ENCODE measurements at regions not wholly inside any gene's neighbourhood (a gene's known extent, or its start where the extent isn't known, plus 50 kb on each side); places are given as distances from the start of the nearest gene placed in this dataset.

DNA sequence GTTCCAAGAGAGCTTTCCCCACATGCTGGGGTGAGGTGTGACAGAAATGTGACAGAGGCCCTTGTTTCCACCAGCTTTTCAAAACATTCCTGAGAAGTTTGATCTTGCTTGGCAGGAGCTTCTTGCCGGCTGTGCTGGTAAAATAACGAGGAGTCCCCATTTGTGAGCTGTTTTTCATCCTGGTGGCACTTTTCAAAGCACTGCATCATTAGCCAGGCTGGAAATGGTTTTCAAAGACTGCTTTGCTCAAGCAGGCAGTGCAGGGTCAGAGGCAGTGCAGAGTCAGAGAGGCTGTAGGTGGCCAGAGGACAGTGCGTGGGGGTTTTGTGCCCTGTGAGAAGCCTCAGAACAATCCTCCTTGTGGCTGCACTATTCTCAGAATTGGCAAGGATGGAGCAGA is 75.8 kb upstream of the KCNA3 start:
- H3K4me1 Mint-ChIP-seq, result no peaks in the 10 kb centered on the region
- Histone ChIP-seq H2AFZ (ENCODE audit: insufficient read depth, low read depth, low read length, poor library complexity, severe bottlenecking) (no peak overlapping the region), H3K4me3 (ENCODE audit: control extremely low read depth in 1 of 5, extremely low read depth in 1 of 5, insufficient read depth in 1 of 5, low read depth in 2 of 5, low read length in 4 of 5) (no peak overlapping the region), H3K9ac (ENCODE audit: low read length) (no peak overlapping the region), H3K9me3 (ENCODE audit: control extremely low read depth in 1 of 3, control insufficient read depth in 2 of 3, insufficient read depth in 1 of 3, low read length in 2 of 3) (no peaks in the 10 kb centered on the region), H4K20me1 (ENCODE audit: control insufficient read depth, insufficient read depth, low read length, poor library complexity, severe bottlenecking) (no peaks in the 10 kb centered on the region), H3K79me2 (ENCODE audit: control insufficient read depth, insufficient read depth, low read length) (no peaks in the 10 kb centered on the region), H3K4me2 (replicated peaks; ENCODE audit: low read depth, low read length, poor library complexity, severe bottlenecking) (no peak overlapping the region), H3K27ac (ENCODE audit: low read length in 2 of 2) (no peak overlapping the region), H3K4me1 (ENCODE audit: control insufficient read depth in 2 of 2, insufficient read depth in 2 of 2, low read length in 2 of 2) (no peaks in the 10 kb centered on the region), H3K36me3 (replicated peaks in 1 of 2; ENCODE audit: control extremely low read depth in 1 of 2, control insufficient read depth in 1 of 2, extremely low read depth in 1 of 2, insufficient read depth in 2 of 2, low read length in 1 of 2) (no peaks in the 10 kb centered on the region), H3K27me3 (replicated peaks in 1 of 4; ENCODE audit: control extremely low read depth in 1 of 4, control insufficient read depth in 3 of 4, insufficient read depth in 4 of 4, low read length in 3 of 4) (peaks cover 0 to 25% (median 17%) of the 10 kb centered on the region in 4 experiments)
- WGBS (ENCODE audit: insufficient coverage), result 22% methylated on average over 3 of the region's 3 CpGs
- intact Hi-C loops (cut with micrococcal nuclease), result no loop called here
- no peak overlapping the region for H3K27ac Mint-ChIP-seq
- TF ChIP-seq, protein P1, sequence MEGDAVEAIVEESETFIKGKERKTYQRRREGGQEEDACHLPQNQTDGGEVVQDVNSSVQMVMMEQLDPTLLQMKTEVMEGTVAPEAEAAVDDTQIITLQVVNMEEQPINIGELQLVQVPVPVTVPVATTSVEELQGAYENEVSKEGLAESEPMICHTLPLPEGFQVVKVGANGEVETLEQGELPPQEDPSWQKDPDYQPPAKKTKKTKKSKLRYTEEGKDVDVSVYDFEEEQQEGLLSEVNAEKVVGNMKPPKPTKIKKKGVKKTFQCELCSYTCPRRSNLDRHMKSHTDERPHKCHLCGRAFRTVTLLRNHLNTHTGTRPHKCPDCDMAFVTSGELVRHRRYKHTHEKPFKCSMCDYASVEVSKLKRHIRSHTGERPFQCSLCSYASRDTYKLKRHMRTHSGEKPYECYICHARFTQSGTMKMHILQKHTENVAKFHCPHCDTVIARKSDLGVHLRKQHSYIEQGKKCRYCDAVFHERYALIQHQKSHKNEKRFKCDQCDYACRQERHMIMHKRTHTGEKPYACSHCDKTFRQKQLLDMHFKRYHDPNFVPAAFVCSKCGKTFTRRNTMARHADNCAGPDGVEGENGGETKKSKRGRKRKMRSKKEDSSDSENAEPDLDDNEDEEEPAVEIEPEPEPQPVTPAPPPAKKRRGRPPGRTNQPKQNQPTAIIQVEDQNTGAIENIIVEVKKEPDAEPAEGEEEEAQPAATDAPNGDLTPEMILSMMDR (IDR thresholded peaks at IDR 0.05), result no peak
- no peak for TF ChIP-seq EZH2 (IDR thresholded peaks at IDR 0.05; ENCODE audit: borderline replicate concordance, insufficient read depth, low read depth, low read length, poor library complexity, severe bottlenecking)
- H3K9me3 Mint-ChIP-seq (ENCODE audit: insufficient read depth), result no peaks in the 10 kb centered on the region
- POLR2A ChIA-PET, result no interaction called here
- CTCF ChIA-PET, result interaction anchor here (1.1 to 2.7 kb wide), 3 partner anchors 15 to 77 kb away, joined by 3 to 19 read pairs (median 7); no protein-coding TSS in a partner anchor
- DNase-seq, result no peak
- H3K27me3 Mint-ChIP-seq, result peaks cover 28% of the 10 kb centered on the region
- ATAC-seq (ENCODE audit: low read depth), result no peak
- H3K4me3 Mint-ChIP-seq, result no peak overlapping the region

DNA sequence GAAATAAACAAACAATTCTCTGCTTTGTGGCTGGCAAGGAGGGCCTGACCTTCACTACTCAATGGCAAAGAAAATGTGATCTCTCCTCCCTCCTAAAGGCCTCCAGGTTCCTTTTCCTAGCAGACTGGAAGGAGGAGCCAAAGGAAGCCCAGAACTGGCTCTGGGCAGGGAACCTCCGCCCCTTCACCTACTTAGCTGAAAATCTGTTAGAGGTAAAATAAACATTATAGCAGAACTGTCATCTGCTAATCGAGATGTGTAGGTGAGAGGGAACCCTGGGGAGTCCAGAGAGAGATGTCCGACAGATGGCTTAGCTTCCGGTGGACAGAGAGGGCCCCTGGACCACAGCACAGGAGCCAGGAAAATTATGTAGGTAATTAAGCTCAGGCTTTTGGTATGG is 75.2 kb upstream of the KCNA3 start:
- intact Hi-C loops (cut with micrococcal nuclease), result no loop called here
- no peak overlapping the region for H3K4me3 ChIP-seq (ENCODE audit: control extremely low read depth in 1 of 5, extremely low read depth in 1 of 5, insufficient read depth in 1 of 5, low read depth in 2 of 5, low read length in 4 of 5)
- no peak overlapping the region for H3K4me3 Mint-ChIP-seq

More for the DNA sequence above, 75.2 kb upstream of the KCNA3 start:
- ChIA-PET CTCF (interaction anchor here (1.1 to 2.7 kb wide), 3 partner anchors 16 to 77 kb away, joined by 3 to 19 read pairs (median 7); no protein-coding TSS in a partner anchor), POLR2A (no interaction called here)
- Histone ChIP-seq H3K4me2 (replicated peaks; ENCODE audit: low read depth, low read length, poor library complexity, severe bottlenecking) (no peak overlapping the region), H3K27me3 (replicated peaks in 1 of 4; ENCODE audit: control extremely low read depth in 1 of 4, control insufficient read depth in 3 of 4, insufficient read depth in 4 of 4, low read length in 3 of 4) (peaks cover 0 to 28% (median 21%) of the 10 kb centered on the region in 4 experiments), H3K27ac (ENCODE audit: low read length in 2 of 2) (no peak overlapping the region), H3K9ac (ENCODE audit: low read length) (no peak overlapping the region), H3K36me3 (replicated peaks in 1 of 2; ENCODE audit: control extremely low read depth in 1 of 2, control insufficient read depth in 1 of 2, extremely low read depth in 1 of 2, insufficient read depth in 2 of 2, low read length in 1 of 2) (no peaks in the 10 kb centered on the region), H2AFZ (ENCODE audit: insufficient read depth, low read depth, low read length, poor library complexity, severe bottlenecking) (no peak overlapping the region), H3K4me1 (ENCODE audit: control insufficient read depth in 2 of 2, insufficient read depth in 2 of 2, low read length in 2 of 2) (no peaks in the 10 kb centered on the region), H3K79me2 (ENCODE audit: control insufficient read depth, insufficient read depth, low read length) (no peaks in the 10 kb centered on the region), H3K9me3 (ENCODE audit: control extremely low read depth in 1 of 3, control insufficient read depth in 2 of 3, insufficient read depth in 1 of 3, low read length in 2 of 3) (no peaks in the 10 kb centered on the region), H4K20me1 (ENCODE audit: control insufficient read depth, insufficient read depth, low read length, poor library complexity, severe bottlenecking) (no peaks in the 10 kb centered on the region)
- TF ChIP-seq, protein P1 (IDR thresholded peaks at IDR 0.05), result no peak
- no peak for TF ChIP-seq EZH2 (IDR thresholded peaks at IDR 0.05; ENCODE audit: borderline replicate concordance, insufficient read depth, low read depth, low read length, poor library complexity, severe bottlenecking)
- Mint-ChIP-seq H3K27ac (no peak overlapping the region), H3K4me1 (no peaks in the 10 kb centered on the region), H3K9me3 (ENCODE audit: insufficient read depth) (no peaks in the 10 kb centered on the region), H3K27me3 (peaks cover 31% of the 10 kb centered on the region)
- ATAC-seq (ENCODE audit: low read depth) (no peak), DNase-seq (no peak)
- WGBS (ENCODE audit: insufficient coverage), result 72% methylated on average over 3 of the region's 4 CpGs
